HG02970 (cell line): ENCODE measurements at regions not wholly inside any gene's neighbourhood (a gene's known extent, or its start where the extent isn't known, plus 50 kb on each side); places are given as distances from the start of the nearest gene placed in this dataset.
"Not testable (repeated sequence)": the region's sequence is repeated elsewhere in the genome, so short reads cannot be mapped to it uniquely, and the experiment has no call there.

Experiments used
- ATAC-seq: cut with Tn5 transposase; IDR thresholded peaks from one replicate; pipeline ENCODE4 v1.9.1; 2021; ENCODE audit warnings: mild to moderate bottlenecking, moderate library complexity, moderate number of reproducible peaks; ENCODE audit not compliant: unreplicated experiment, low FRiP score

DNA sequence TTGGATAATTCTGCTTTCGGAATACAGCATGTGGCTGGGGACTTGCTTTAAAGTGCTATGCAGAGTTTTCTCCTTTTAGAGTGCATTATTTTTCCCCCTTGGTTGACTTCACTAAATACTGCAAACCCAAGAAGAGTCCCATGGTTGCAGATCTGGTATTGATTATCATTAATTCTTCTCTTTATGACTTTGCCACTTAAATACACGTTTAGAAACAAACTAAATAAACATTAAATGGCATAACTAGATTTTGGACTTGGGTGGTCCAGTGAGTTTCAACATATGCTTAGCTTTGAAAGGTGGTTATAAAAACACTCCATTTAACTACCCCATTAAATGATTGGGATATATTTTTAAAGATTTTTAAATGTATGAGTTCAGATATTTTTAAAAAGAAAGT is 279.2 kb downstream of the SOX4 start:
- no peak for ATAC-seq

DNA sequence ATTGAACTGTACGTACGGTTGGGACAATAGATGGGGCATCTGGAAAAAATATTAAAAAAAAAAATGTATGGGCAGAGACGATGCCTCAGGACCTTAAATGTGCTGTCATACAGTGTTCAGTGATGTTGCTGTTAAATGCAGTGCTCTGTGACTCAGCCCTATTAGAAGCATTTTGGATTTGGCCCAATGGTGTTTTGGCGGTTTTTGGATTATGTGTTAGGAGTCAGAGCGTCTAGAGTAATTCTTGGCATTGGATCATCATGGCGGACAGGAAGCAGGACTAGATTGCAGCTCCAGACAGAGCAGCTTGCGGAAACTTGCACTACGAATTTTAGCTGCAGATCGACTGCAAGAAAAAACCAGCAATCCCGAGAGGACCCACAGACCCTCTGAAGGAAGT is 280.0 kb downstream of the SOX4 start:
- ATAC-seq: no peak

DNA sequence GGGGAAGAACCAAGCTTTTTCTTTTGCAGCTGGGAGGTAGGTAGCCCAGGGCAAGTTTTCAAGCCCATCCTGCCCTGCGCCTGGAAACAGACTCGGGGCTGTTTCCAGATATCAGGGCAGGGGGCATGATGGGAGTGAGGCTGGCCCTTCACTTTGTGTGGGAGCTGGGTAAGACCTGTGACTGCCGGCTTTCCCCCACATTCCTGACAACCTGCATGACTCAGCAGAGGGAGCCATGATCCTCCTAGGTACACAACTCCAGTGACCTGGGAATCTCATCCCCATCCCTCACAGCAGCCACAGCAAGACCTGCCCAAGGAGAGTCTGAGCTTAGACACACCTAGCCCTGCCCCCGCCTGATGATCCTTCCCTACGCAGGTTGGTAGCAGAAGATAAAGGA is 280.8 kb downstream of the SOX4 start:
- no peak for ATAC-seq

DNA sequence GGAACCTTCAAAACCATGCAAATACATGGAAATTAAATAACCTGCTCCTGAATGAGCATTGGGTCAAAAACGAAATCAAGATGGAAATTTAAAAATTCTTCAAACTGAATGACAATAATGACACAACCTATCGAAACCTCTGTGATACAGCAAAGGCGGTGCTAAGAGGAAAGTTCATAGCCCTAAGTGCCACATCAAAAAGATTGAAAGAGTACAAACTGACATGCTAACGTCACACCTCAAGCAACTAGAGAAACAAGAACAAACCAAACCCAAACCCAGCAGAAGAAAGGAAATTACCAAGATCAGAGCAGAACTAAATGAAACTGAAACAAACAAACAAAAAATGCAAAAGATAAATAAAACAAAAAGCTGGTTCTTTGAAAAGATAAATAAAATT is 283.5 kb downstream of the SOX4 start:
- not testable (repeated sequence) for ATAC-seq

DNA sequence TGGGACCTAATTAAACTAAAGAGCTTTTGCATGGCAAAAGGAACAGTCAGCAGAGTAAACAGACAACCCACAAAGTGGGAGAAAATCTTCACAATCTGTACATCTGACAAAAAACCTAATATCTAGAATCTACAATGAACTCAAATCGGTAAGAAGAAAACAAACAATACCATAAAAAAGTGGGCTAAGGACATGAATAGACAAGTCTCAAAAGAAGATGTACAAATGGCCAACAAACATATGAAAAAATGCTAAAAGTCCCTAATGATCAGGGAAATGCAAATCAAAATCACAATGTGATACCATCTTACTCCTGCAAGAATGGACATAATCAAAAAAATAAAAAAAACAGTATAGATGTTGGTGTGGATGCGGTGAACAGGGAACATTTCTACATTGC is 286.7 kb downstream of the SOX4 start:
- ATAC-seq: not testable (repeated sequence)

DNA sequence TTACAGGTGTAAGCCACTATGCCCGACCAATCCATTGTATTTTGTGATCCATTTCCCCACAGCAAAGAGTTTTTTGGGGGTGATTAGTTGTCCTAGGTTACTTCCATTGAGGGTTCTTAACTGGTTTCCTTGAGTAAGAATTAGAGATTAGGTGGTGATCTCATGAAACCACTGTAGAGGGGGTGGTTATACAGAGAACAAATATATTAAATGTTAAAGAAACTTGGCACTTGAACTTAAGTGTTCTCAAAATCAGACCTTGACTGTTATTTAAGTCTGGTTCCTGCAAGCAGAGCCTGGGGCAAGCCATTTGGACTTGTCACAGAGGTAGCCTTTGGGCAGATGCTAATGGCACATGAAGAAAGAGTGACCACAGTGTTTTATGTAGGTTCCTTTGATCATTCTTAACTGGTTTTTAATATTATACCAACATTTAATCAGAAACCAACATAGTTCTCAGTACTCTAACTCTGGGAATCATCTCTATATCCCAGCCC is 288.5 kb downstream of the SOX4 start:
- ATAC-seq: no peak

DNA sequence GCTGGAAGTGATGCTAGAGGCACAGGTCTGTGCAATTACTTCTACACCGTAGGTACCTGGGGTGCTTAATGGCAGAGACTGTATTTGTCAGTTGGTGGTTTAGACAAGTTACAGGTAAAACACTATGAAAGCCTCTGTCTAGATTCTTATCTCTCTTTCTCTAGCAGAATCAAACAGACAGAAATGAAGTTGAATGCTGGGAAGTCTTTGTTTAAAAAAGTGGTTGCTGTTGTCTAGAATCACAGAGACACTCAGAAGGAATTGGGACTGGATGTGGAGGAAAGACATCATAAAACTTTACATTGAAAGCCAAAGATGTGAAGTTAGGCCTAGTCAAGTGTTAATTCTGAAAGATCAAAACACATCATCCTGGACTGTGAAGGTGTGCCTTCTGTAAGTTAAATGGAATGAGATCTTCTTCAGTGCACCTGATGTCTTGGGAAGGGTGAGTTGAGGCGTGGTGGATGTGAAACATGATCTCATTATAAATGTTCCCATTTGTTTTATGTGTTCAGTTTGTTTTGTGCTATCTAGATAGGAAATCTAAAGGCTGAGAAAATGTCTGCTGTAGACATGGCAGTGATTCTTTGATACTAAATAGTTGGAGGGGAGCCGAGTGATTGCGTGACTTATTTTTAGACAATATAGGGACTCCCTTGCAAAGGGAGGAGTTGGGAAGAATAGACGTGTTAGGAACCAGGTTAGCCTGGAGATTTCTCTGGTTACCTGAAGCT is 290.2 kb downstream of the SOX4 start:
- no peak for ATAC-seq

DNA sequence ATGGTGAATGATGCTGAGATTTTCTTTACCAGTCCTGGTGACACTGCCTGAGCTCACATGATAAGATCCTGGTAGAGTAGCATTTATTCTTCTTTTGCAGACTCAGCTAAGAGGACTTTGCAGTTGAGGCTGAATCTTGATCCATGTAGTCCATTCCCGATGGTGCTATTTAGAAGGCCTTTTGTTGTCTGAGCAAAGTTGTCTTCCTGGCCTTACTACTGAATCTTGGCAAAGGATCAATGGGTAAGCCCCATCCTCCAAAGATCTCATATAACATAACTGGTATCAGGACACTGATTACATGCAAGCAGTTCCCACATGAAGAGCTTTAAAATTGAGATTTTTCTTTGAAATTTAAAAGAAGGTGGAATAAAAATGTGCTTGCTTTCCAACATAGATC is 291.6 kb downstream of the SOX4 start:
- ATAC-seq: no peak

DNA sequence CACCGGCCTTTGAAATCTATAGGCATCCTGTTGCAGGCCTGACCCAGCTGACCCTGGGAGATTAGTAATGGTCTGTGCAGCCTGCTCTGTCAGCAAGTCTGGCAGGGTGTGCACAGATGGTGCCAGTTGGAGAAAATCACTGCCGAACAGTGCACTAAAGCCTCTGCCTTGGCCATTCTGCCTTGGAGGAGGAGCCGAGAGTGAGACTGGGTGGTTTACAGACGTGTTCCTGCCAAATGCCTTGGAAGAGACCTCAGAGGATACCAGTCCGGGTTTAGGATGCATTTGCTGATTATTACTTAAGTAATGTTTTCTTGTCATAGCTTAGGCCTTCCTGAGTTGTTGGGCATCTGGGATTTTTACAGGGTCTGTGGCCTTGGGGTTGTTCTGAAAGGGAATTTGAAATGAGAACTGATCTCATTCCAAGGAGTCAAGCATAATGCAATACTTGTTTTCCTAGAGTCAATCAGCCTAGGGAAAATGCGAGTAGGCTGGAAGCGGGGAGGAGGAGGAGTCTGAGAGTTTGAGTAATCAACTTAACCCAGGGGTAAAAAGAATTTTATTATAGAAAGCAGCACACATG is 292.1 kb downstream of the SOX4 start:
- no peak for ATAC-seq

DNA sequence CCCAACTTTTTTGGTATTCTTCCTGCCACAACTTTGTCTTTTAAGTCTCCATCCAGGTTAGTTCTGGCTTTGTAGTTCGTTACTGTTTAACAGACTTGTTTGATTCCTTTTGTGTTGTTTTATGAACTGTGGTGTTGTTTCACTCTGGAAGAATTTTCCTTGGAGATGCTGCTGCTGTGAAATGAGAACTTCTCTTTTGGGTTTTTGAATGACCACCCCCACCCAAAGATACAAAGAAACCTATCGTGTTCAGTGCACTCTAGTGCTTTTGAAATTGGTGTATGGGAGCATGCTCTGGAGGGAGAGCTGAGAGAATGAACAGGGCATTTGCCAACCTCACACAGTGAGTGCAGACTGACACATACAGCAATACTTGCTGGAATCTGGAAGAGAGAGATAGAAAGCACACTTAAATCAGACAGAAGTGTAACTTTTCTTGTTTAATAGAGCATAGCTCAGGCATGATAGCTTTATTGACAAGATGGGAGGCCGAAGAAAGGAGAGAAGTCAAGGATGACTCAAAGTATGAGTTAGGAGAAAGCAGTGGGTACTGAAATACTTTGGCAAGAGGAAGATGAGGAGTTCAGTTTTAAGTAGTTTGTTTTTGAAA is 293.1 kb downstream of the SOX4 start:
- no peak for ATAC-seq

DNA sequence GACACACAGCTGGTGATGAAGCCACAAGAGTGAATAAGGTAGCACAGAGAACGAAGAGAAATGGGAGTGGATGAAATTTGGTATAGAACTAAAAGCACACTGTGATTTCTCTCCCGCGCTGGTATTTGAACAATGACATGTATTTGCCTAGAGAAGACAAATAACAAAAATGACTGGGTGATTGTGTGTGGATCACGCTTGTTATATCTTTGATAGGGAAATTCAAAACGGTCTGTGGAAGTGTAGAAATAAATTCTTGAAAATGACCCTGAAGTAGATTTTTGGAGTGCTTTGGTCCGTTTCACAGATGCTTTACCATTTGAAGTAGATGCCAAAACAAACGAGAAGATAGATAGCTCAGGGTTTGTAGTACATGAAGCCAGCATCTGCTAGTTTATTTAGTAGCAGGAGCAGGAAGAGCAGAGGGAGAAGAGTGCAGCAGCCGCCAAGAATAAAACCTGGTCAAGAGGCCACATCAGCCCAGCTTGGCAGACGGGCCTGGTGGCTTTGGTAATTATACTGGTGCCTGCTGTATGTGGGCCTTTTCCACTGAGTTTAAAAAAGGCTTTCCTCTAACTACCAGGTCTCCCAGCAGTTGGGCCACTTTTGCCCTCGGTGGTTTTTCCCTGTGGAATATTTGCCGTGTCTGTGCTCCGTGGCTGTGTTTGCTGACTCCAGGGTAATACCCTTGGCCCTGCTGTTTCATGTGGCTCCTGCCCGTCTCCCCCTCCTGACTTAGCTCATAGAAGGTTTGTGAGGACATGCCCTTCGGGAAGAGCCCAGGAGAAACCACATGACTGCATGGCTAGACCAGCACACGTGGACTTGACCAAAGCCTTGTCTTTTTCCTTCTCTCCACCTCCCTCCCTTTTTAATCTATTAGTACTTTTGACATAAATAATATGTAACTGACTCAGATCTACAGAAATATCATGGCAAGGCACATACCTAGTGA is 294.0 kb downstream of the SOX4 start:
- no peak for ATAC-seq

DNA sequence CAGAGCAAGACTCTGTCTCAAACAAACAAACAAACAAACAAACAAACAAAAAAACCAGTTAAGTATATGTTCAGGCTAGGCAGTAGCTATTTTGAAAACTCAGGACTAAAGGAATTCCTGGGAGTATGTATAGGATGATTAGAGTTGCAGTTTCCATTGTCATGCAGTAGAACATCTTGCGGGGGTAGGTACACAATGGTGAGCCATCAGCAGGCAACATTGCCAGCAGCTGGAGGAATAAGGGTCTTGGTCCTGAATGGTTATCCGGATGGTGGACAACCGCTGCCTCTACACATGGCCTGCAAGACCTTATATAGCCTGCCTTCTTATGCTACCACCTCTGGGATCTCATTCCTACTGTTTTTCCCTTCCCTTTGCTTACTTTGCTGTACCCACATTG is 297.5 kb downstream of the SOX4 start:
- no peak for ATAC-seq

DNA sequence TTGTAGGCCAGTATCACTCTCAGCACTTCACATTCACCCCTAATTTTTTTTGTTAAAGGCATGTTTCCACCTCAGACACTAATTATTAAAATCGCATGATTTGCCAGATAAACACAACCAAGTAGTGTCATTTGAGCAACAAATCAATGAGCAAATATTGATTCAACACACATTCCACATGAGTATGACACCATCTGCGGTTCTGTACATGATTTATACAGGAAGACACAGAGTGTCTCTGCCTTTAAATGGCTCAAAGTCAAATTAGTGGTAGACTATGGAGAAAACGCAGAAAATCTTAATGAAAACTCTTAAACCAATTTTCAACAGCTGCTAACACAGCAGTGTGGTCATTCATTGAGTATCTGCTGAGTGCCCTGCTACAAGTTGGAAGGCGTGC is 300.2 kb downstream of the SOX4 start:
- no peak for ATAC-seq

DNA sequence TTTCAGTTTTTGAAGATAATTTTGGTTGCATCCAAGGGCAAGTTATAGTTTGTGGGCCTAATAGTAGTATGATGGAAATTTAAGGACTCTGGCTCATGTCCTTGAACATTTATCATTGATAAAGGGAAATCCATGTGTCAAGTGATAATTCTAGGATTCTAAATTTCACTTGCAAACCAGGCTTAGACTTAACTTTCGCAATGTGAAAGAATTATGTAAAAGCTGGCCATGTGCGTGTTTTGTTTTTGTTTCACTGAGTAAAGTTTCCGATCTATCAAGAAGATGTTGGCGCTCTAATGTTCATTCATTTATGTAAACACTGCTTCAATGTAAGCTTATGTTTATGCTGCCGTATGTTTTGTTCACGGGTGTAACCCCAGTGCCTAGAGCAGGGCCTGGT is 302.0 kb downstream of the SOX4 start:
- ATAC-seq: no peak

DNA sequence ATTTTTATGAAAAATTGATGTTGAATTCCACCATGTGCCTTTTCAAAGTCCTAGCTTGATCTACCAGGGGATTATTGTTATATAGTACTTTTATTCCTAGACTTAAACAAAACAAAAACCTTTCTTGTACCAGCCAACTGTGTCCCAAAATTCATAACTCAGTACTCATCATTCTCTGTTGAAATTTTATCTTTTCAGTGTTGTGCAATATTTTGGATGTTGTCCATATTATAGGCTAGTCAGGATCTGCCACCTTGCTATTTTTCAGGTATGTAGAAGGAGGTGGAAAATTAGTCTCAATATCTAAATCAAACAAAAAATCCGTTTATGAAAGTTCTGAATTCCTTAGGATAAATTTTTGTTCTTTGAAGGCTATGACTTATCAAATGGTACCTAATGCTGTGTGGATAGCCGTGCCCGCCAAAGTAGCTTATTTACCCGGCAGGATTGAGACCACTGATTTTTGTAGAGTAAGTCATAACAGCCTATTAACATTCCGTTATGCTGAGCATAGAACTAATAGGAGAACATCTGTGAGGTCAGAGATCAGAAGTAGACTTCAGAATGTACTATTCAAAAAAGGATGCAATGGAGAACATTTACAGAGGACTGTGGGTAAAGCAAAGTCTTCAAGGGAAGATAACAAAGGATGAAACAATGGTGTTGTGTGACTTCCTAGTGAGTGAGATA is 304.7 kb downstream of the SOX4 start:
- ATAC-seq: no peak

DNA sequence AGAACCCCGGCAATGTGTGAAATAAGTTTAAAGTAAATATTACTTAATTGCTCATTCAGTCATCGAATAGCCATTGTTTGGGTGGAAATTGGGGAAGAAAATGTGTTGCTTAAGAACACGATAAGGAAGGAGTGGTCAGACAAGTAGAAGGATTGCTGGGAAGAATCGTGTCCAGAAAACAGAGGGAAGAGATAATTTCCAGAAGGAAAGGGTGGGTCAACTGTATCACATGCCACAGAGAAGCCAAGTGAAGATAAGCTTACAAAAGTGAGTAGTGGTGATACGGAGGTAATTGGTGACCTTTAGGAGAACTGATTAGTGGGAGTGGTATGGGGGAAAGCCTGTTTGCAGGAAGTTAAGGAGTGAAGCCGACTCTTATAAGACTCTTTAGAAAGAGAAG is 306.2 kb downstream of the SOX4 start:
- ATAC-seq: no peak

DNA sequence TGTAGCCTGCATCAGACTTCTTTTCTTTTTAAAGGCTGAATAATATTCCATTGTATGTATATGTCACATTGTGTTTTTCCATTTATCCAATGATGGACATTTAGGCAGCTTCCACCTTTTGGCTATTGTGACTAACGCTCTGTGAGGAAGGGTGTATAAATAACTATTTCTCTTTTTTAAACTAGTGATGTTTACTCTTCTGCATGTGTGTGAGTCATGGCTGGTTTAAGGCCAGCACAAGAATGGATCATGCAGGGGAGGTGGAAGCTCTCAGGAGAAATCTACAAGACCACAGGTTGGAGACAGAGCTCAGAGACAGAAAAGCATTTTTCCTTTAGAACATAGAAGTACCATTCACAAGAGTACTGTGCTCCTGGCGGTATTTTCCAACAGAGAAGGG is 307.2 kb downstream of the SOX4 start:
- ATAC-seq: no peak

DNA sequence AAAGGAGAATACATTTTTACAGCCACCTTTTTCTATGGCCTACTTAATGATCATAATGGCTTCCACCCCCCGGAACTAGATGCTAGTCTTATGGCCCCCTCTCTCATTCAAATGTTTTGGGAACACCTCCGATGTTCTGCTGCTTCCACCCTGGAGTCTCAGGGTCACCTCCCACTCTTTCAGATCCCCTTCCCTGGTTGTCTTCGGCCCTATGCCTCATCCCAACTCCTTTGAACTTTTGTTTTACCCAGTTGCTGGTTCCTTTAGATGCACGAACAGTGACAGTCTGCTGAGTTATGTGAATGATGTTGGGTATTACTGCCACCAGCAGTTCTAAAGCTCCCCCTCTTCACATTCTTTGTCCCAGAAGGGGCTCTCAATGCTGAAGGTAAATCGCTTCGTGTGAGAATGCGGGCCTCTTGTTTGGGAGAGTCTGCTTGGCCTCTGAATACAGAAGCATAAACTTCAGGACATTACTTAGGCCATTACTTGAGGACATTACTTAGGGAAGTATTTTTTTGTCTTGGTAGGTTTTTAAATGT is 309.1 kb downstream of the SOX4 start:
- ATAC-seq: no peak

DNA sequence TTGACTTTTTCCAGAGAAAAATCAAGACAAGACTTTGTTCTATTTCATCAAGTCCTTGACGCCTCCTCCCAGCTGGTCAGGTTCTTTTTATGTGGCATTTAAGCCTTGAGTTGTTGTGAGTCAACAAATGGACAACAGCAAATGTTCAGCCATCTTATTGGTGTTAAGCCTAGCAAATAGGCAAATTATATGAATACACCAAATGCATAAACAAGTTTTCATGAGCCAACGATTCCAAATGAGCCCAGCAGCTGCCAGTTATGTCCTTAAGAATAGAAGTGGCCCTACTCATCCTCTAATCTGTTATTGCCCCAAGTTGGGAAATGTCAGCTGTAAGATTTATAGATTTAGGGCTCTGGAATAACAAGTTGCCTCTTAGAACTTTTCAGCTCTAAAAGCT is 312.0 kb downstream of the SOX4 start:
- ATAC-seq: no peak

DNA sequence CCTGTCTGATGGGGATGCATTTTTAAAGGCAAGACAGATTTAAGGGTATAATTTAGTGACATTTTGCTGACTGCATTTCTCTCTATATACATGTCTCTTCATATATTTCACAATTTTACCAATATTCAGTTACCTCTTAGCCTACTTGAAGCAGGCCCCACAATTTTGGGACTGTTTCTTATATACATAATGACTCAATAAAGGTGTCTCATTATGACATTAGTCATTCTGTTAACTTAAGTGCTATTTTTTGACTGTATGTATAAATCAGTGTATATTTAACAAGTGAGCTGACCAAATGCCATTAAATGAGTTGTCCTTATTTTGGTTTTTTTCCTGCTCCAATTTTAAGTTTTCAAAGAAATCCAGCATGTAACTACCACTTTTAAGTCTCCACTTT is 313.3 kb downstream of the SOX4 start:
- ATAC-seq: no peak
